ENCODE measurements at regions not wholly inside any gene's neighbourhood (a gene's known extent, or its start where the extent isn't known, plus 50 kb on each side); places are given as distances from the start of the nearest gene placed in this dataset.

GRCh38 chr18:61750840-61751668, 141.8 kb downstream of the RNF152 start:
- TF ChIP-seq POLR2A (IDR thresholded peaks at IDR 0.05): no peak
- no peak for TF ChIP-seq CTCF (IDR thresholded peaks at IDR 0.05)
